ENCODE measurements at regions not wholly inside any gene's neighbourhood (a gene's known extent, or its start where the extent isn't known, plus 50 kb on each side); places are given as distances from the start of the nearest gene placed in this dataset.

- Histone ChIP-seq H3K9me3 (no peaks in the 10 kb centered on the region), H3K36me3 (no peaks in the 10 kb centered on the region), H3K27me3 (no peaks in the 10 kb centered on the region), H3K4me3 (no peak overlapping the region), H3K4me1 (no peaks in the 10 kb centered on the region), H3K27ac (no peak overlapping the region)
- DNase-seq, result no peak
- WGBS, 2 donors (ENCODE audit: low coverage in 1 of 2), result 88 to 99% methylated on average over 7 to 8 of the region's 8 CpGs
- in situ Hi-C loops (cut with MboI; ENCODE audit: low pct_ligation_motif_present in 1 of 4, low pct_unique_long_range_greater_than_20kb in 1 of 4, low sequenced_read_pairs in 3 of 4) (no loop called here), intact Hi-C loops (cut with DNase I; ENCODE audit: low total_unique reads) (no loop called here)
- no peak for TF ChIP-seq POLR2A (IDR thresholded peaks at IDR 0.05)
- no peak for TF ChIP-seq EP300 (IDR thresholded peaks at IDR 0.05; ENCODE audit: low read depth)
- TF ChIP-seq CTCF (IDR thresholded peaks at IDR 0.05), result no peak
- TF ChIP-seq POLR2AphosphoS5 (IDR thresholded peaks at IDR 0.05), result no peak
Observed at GRCh38 chr10:21243748-21244257, 281.7 kb downstream of the SKIDA1 start.

GRCh38 chr10:21242915-21243314 lies 282.6 kb downstream of the SKIDA1 start:
- DNase-seq, result no peak
- no peaks in the 10 kb centered on the region for H3K36me3 ChIP-seq
- no peaks in the 10 kb centered on the region for H3K27me3 ChIP-seq
- intact Hi-C loops (cut with DNase I; ENCODE audit: low total_unique reads), result no loop called here
- no peaks in the 10 kb centered on the region for H3K4me1 ChIP-seq
- no peak overlapping the region for H3K27ac ChIP-seq
- in situ Hi-C loops (cut with MboI; ENCODE audit: low pct_ligation_motif_present in 1 of 4, low pct_unique_long_range_greater_than_20kb in 1 of 4, low sequenced_read_pairs in 3 of 4), result no loop called here
- WGBS, 2 donors (ENCODE audit: low coverage in 1 of 2), result 90 to 94% methylated on average over 3 of the region's 3 CpGs
- H3K4me3 ChIP-seq, result no peak overlapping the region
- H3K9me3 ChIP-seq, result no peaks in the 10 kb centered on the region
- TF ChIP-seq EP300 (IDR thresholded peaks at IDR 0.05; ENCODE audit: low read depth), result no peak
- TF ChIP-seq POLR2A (IDR thresholded peaks at IDR 0.05), result no peak
- TF ChIP-seq POLR2AphosphoS5 (IDR thresholded peaks at IDR 0.05), result no peak
- no peak for TF ChIP-seq CTCF (IDR thresholded peaks at IDR 0.05)

- in situ Hi-C loops (cut with MboI; ENCODE audit: low pct_ligation_motif_present in 1 of 4, low pct_unique_long_range_greater_than_20kb in 1 of 4, low sequenced_read_pairs in 3 of 4) (no loop called here), intact Hi-C loops (cut with DNase I; ENCODE audit: low total_unique reads) (no loop called here)
- H3K27ac ChIP-seq, result no peak overlapping the region
- TF ChIP-seq POLR2A (IDR thresholded peaks at IDR 0.05) (no peak), CTCF (IDR thresholded peaks at IDR 0.05) (no peak), EP300 (IDR thresholded peaks at IDR 0.05; ENCODE audit: low read depth) (no peak), POLR2AphosphoS5 (IDR thresholded peaks at IDR 0.05) (no peak)
- DNase-seq, result no peak
- 33 to 55% methylated on average over 1 to 2 of the region's 2 CpGs for WGBS, 2 donors (ENCODE audit: low coverage in 1 of 2)
- H3K36me3 ChIP-seq, result no peaks in the 10 kb centered on the region
- H3K4me3 ChIP-seq, result no peak overlapping the region
- no peaks in the 10 kb centered on the region for H3K4me1 ChIP-seq
- no peaks in the 10 kb centered on the region for H3K27me3 ChIP-seq
- H3K9me3 ChIP-seq, result no peaks in the 10 kb centered on the region
Observed at GRCh38 chr10:21238717-21239116, 286.8 kb downstream of the SKIDA1 start.

- Histone ChIP-seq H3K4me1 (no peaks in the 10 kb centered on the region), H3K9me3 (no peaks in the 10 kb centered on the region), H3K4me3 (no peak overlapping the region), H3K27ac (no peak overlapping the region), H3K27me3 (no peaks in the 10 kb centered on the region), H3K36me3 (no peaks in the 10 kb centered on the region)
- no peak for DNase-seq
- intact Hi-C loops (cut with DNase I; ENCODE audit: low total_unique reads), result no loop called here
- in situ Hi-C loops (cut with MboI; ENCODE audit: low pct_ligation_motif_present in 1 of 4, low pct_unique_long_range_greater_than_20kb in 1 of 4, low sequenced_read_pairs in 3 of 4), result no loop called here
- 83 to 84% methylated on average over 1 to 5 of the region's 5 CpGs for WGBS, 2 donors (ENCODE audit: low coverage in 1 of 2)
- TF ChIP-seq EP300 (IDR thresholded peaks at IDR 0.05; ENCODE audit: low read depth) (no peak), CTCF (IDR thresholded peaks at IDR 0.05) (no peak), POLR2A (IDR thresholded peaks at IDR 0.05) (no peak), POLR2AphosphoS5 (IDR thresholded peaks at IDR 0.05) (no peak)
Observed at GRCh38 chr10:21238044-21238443, 287.4 kb downstream of the SKIDA1 start.
